DOHH2 (cell line): ENCODE measurements at regions not wholly inside any gene's neighbourhood (a gene's known extent, or its start where the extent isn't known, plus 50 kb on each side); places are given as distances from the start of the nearest gene placed in this dataset.

Source experiments
- H3F3A ChIP-seq: fragments of 200-600 bp; sonication (generic), shearing (Covaris generic); 2 replicates; pipeline ENCODE4 v1.6.0; 2016; ENCODE audit warnings: antibody characterized with exemption, mild to moderate bottlenecking; ENCODE audit not compliant: control insufficient read depth, insufficient read depth
- H3K27ac ChIP-seq: fragments of 200-600 bp; sonication (generic); 2 replicates; pipeline ENCODE4 v1.5.1; 2014; ENCODE audit warnings: low read depth, mild to moderate bottlenecking, low read length, moderate library complexity
- H3K27me3 ChIP-seq: fragments of 200-600 bp; sonication (generic); 2 replicates; pipeline ENCODE4 v1.6.1; 2014; ENCODE audit warnings: mild to moderate bottlenecking, low read length, mixed read lengths; ENCODE audit not compliant: control insufficient read depth
- H3K36me3 ChIP-seq: fragments of 200-600 bp; sonication (generic); 2 replicates; pipeline ENCODE4 v1.6.1; 2014; ENCODE audit warnings: mild to moderate bottlenecking, low read length, moderate library complexity, mixed read lengths; ENCODE audit not compliant: control insufficient read depth
- H3K4me1 ChIP-seq: fragments of 200-600 bp; sonication (generic); 2 replicates; pipeline ENCODE4 v1.6.1; 2014; ENCODE audit warnings: mild to moderate bottlenecking, low read length, mixed read lengths; ENCODE audit not compliant: control insufficient read depth
- H3K4me2 ChIP-seq: fragments of 200-600 bp; sonication (generic); 2 replicates; pipeline ENCODE4 v1.6.0; 2014; ENCODE audit warnings: mild to moderate bottlenecking, low read length, moderate library complexity
- H3K4me3 ChIP-seq: fragments of 200-600 bp; sonication (generic); 2 replicates; pipeline ENCODE4 v1.5.1; 2014; ENCODE audit warnings: mild to moderate bottlenecking, low read length, mixed read lengths
- H3K79me2 ChIP-seq: fragments of 200-600 bp; sonication (generic); 2 replicates; pipeline ENCODE4 v1.6.1; 2014; ENCODE audit warnings: mild to moderate bottlenecking, low read length, mixed read lengths; ENCODE audit not compliant: control insufficient read depth
- H3K9me2 ChIP-seq: fragments of 200-600 bp; sonication (generic); replicated peaks from 2 replicates; pipeline ENCODE4 v1.6.1; 2014; ENCODE audit warnings: mild to moderate bottlenecking, low read length, mixed read lengths; ENCODE audit not compliant: control insufficient read depth
- H3K9me3 ChIP-seq: fragments of 200-600 bp; sonication (generic); 2 replicates; pipeline ENCODE4 v1.6.1; 2014; ENCODE audit warnings: antibody characterized with exemption, low read length, mixed read lengths; ENCODE audit not compliant: control insufficient read depth, insufficient read depth
- H4K20me1 ChIP-seq: fragments of 200-600 bp; sonication (generic); 2 replicates; pipeline ENCODE4 v1.6.0; 2014; ENCODE audit warnings: low read depth, mild to moderate bottlenecking, antibody characterized with exemption, low read length, moderate library complexity; ENCODE audit not compliant: control insufficient read depth, insufficient read depth
- EZH2phosphoT487 ChIP-seq: fragments of 200-600 bp; sonication (generic); IDR thresholded peaks from 2 replicates; pipeline ENCODE4 v1.6.1; 2017; ENCODE audit warnings: borderline replicate concordance, mild to moderate bottlenecking, antibody characterized with exemption, low read length, moderate library complexity, mixed read lengths
- TF ChIP-seq, protein P1 (sequence below): fragments of 200-600 bp; sonication (generic); IDR thresholded peaks from one replicate; pipeline ENCODE4 v1.5.1; 2014; ENCODE audit warnings: antibody characterized with exemption, mild to moderate bottlenecking, low read depth, low read length; ENCODE audit not compliant: poor library complexity, severe bottlenecking

DNA sequence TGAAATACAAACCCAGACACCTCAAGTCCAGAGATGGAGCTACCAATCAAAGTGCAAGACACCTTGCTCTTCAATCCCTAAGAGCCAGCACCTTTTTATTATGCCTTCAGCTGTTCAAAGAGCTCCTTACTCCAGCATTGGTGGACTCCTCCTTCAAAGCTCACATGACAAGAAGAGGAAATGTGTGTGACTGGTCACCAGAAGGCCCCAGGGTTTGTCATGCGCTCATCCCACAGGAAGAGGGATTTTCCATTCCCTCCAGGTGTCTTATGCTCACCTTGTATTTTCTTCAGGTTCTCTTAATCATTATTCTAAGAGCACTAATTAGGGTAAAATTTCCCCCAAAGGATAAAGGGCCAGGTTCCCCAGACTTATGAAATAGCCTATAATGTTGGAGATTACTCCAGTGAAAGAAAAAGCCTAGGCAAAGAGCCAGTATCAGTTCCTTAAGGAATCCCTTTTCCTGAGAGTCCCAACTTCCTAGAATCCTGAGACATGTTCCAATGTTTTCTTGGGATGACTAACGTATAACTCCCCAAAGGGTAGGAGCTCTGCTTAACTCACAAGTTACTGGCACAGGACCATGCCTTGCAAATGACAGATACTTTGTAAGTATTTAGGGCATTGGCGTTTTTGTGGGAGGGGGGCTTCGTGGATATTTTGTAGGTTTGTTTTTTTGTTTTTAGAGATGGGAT lies 56.9 kb upstream of the SOX9 start:
- H4K20me1 ChIP-seq, result no peaks in the 10 kb centered on the region
- no peak overlapping the region for H3K27ac ChIP-seq
- TF ChIP-seq EZH2phosphoT487, result no peak
- TF ChIP-seq, protein P1, sequence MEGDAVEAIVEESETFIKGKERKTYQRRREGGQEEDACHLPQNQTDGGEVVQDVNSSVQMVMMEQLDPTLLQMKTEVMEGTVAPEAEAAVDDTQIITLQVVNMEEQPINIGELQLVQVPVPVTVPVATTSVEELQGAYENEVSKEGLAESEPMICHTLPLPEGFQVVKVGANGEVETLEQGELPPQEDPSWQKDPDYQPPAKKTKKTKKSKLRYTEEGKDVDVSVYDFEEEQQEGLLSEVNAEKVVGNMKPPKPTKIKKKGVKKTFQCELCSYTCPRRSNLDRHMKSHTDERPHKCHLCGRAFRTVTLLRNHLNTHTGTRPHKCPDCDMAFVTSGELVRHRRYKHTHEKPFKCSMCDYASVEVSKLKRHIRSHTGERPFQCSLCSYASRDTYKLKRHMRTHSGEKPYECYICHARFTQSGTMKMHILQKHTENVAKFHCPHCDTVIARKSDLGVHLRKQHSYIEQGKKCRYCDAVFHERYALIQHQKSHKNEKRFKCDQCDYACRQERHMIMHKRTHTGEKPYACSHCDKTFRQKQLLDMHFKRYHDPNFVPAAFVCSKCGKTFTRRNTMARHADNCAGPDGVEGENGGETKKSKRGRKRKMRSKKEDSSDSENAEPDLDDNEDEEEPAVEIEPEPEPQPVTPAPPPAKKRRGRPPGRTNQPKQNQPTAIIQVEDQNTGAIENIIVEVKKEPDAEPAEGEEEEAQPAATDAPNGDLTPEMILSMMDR, result no peak
- no peaks in the 10 kb centered on the region for H3K27me3 ChIP-seq
- H3F3A ChIP-seq, result no peaks in the 10 kb centered on the region
- H3K36me3 ChIP-seq, result no peaks in the 10 kb centered on the region
- no peaks in the 10 kb centered on the region for H3K9me3 ChIP-seq
- no peak overlapping the region for H3K4me2 ChIP-seq
- H3K4me1 ChIP-seq, result no peaks in the 10 kb centered on the region
- H3K4me3 ChIP-seq, result no peak overlapping the region
- no peaks in the 10 kb centered on the region for H3K9me2 ChIP-seq
- H3K79me2 ChIP-seq, result no peaks in the 10 kb centered on the region

GRCh38 chr17:72064606-72065193 lies 56.1 kb upstream of the SOX9 start:
- no peaks in the 10 kb centered on the region for H3K79me2 ChIP-seq
- H3K27me3 ChIP-seq, result no peaks in the 10 kb centered on the region
- no peaks in the 10 kb centered on the region for H3K36me3 ChIP-seq
- H4K20me1 ChIP-seq, result no peaks in the 10 kb centered on the region
- H3F3A ChIP-seq, result no peaks in the 10 kb centered on the region
- H3K4me3 ChIP-seq, result no peak overlapping the region
- H3K4me1 ChIP-seq, result no peaks in the 10 kb centered on the region
- no peaks in the 10 kb centered on the region for H3K9me2 ChIP-seq
- TF ChIP-seq, protein P1, result no peak
- no peak for TF ChIP-seq EZH2phosphoT487
- no peak overlapping the region for H3K4me2 ChIP-seq
- H3K9me3 ChIP-seq, result no peaks in the 10 kb centered on the region
- H3K27ac ChIP-seq, result no peak overlapping the region

DNA sequence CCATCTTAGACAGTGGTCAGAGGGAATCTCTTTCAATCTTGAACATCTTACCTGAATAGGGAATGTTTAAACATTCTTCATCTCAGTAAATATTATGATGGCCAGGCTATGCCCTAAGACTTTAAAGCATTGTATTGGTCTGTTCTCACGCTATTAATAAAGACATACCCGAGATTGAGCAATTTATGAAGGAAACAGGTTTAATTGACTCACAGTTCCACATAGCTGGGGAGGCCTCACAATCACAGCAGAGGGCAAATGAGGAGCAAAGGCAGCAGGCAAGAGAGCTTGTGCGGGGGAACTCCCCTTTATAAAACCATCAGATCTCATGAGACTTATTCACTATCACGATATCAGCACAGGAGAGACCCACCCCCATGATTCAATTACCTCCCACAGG lies 55.3 kb upstream of the SOX9 start:
- TF ChIP-seq, protein P1, result no peak
- no peak for TF ChIP-seq EZH2phosphoT487
- H3K9me2 ChIP-seq, result no peaks in the 10 kb centered on the region
- H3K4me3 ChIP-seq, result no peak overlapping the region
- no peaks in the 10 kb centered on the region for H3K9me3 ChIP-seq
- no peaks in the 10 kb centered on the region for H3K79me2 ChIP-seq
- no peaks in the 10 kb centered on the region for H3K4me1 ChIP-seq
- no peaks in the 10 kb centered on the region for H4K20me1 ChIP-seq
- H3K27me3 ChIP-seq, result no peaks in the 10 kb centered on the region
- no peak overlapping the region for H3K27ac ChIP-seq
- no peaks in the 10 kb centered on the region for H3F3A ChIP-seq
- H3K36me3 ChIP-seq, result no peaks in the 10 kb centered on the region
- no peak overlapping the region for H3K4me2 ChIP-seq
